HL-60 (cell line): ENCODE measurements at regions not wholly inside any gene's neighbourhood (a gene's known extent, or its start where the extent isn't known, plus 50 kb on each side); places are given as distances from the start of the nearest gene placed in this dataset.
"Not testable (repeated sequence)": the region's sequence is repeated elsewhere in the genome, so short reads cannot be mapped to it uniquely, and the experiment has no call there.

Experiments
- DNase-seq, 2 experiments: peaks; one replicate each; pipeline ENCODE4 v3.0.0-alpha.2; 2010 to 2020; ENCODE audit warnings: low read depth in 1 of 2, low spot score in 1 of 2
- H3K27ac ChIP-seq: fragments of 250-450 bp; sonication (Bioruptor Pico); replicated peaks from 2 replicates; pipeline ENCODE4 v1.5.1; 2020; ENCODE audit warnings: mild to moderate bottlenecking, moderate library complexity
- H3K27me3 ChIP-seq: fragments of 250-450 bp; sonication (Bioruptor Pico); 2 replicates; pipeline ENCODE4 v1.5.1; 2021; ENCODE audit warnings: mild to moderate bottlenecking, moderate library complexity; ENCODE audit not compliant: insufficient read depth, poor library complexity, severe bottlenecking
- H3K4me3 ChIP-seq: replicated peaks from 2 replicates; pipeline ENCODE4 v1.5.1; 2011; ENCODE audit warnings: mild to moderate bottlenecking, control low read depth, low read length; ENCODE audit not compliant: insufficient read depth
- CTCF ChIP-seq: IDR thresholded peaks from one replicate; pipeline ENCODE4 v1.5.1; 2011; ENCODE audit warnings: low read length, control low read depth, inconsistent platforms; ENCODE audit not compliant: insufficient read depth
- GABPA ChIP-seq: IDR thresholded peaks from 2 replicates; pipeline ENCODE4 v1.6.1; 2012; ENCODE audit warnings: low read depth
- POLR2AphosphoS5 ChIP-seq: IDR thresholded peaks from 2 replicates; pipeline ENCODE4 v1.6.1; 2012; ENCODE audit warnings: low read depth
- REST ChIP-seq: IDR thresholded peaks from 2 replicates; pipeline ENCODE4 v1.6.1; 2012; ENCODE audit warnings: low read depth; ENCODE audit not compliant: insufficient replicate concordance
- SPI1 ChIP-seq: IDR thresholded peaks from 2 replicates; pipeline ENCODE4 v1.6.1; 2012; ENCODE audit warnings: low read depth, mild to moderate bottlenecking, borderline replicate concordance

- no peaks in the 10 kb centered on the region for H3K27me3 ChIP-seq
- no peak for DNase-seq
- H3K4me3 ChIP-seq: no peak overlapping the region
- H3K27ac ChIP-seq: no peak overlapping the region
- no peak for TF ChIP-seq SPI1
- no peak for TF ChIP-seq GABPA
- TF ChIP-seq POLR2AphosphoS5: no peak
- TF ChIP-seq REST: no peak
- no peak for TF ChIP-seq CTCF
Observed at GRCh38 chr7:68218461-68218860, 1221.8 kb downstream of the TYW1 start.

- H3K4me3 ChIP-seq: no peak overlapping the region
- DNase-seq: no peak
- TF ChIP-seq REST (no peak), SPI1 (no peak), POLR2AphosphoS5 (no peak), CTCF (no peak), GABPA (no peak)
- H3K27ac ChIP-seq: no peak overlapping the region
- H3K27me3 ChIP-seq: no peaks in the 10 kb centered on the region
Observed at GRCh38 chr7:68222311-68222710, 1225.7 kb downstream of the TYW1 start.

- Histone ChIP-seq H3K27me3 (no peaks in the 10 kb centered on the region), H3K27ac (no peak overlapping the region), H3K4me3 (no peak overlapping the region)
- TF ChIP-seq REST: no peak
- TF ChIP-seq CTCF: no peak
- no peak for TF ChIP-seq GABPA
- no peak for TF ChIP-seq SPI1
- TF ChIP-seq POLR2AphosphoS5: no peak
- no peak for DNase-seq
Observed at GRCh38 chr7:68224041-68224741, 1227.6 kb downstream of the TYW1 start.

- H3K27ac ChIP-seq, H3K4me3 ChIP-seq, H3K27me3 ChIP-seq, DNase-seq: not testable (repeated sequence)
Observed at GRCh38 chr7:68231011-68231410, 1234.4 kb downstream of the TYW1 start.
